ENCODE measurements at regions not wholly inside any gene's neighbourhood (a gene's known extent, or its start where the extent isn't known, plus 50 kb on each side); places are given as distances from the start of the nearest gene placed in this dataset.

DNA sequence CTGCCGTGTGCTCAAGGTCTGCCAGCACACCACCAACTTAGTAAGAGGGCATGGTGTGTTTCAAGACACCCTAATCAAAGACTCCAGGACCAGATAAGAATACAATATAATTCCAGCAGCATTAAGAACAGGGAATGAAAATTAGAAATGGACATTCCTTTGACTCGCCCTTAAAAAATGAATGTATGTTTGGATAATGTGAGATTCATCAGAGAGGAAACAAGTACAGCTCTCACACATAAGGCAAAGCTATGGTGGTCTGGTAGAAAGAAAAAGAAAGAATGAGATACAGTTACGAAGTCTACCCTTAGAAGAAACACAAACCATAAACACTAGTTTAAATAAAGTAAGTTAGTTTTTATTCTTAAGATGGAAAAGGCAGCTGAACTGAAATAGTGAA lies 174.8 kb upstream of the ANK3 start:
- intact Hi-C loops (cut with DNase I; ENCODE audit: low total_unique reads): no loop called here
- TF ChIP-seq POLR2A (IDR thresholded peaks at IDR 0.05) (no peak), CTCF (IDR thresholded peaks at IDR 0.05) (no peak)
- no peak for DNase-seq

DNA sequence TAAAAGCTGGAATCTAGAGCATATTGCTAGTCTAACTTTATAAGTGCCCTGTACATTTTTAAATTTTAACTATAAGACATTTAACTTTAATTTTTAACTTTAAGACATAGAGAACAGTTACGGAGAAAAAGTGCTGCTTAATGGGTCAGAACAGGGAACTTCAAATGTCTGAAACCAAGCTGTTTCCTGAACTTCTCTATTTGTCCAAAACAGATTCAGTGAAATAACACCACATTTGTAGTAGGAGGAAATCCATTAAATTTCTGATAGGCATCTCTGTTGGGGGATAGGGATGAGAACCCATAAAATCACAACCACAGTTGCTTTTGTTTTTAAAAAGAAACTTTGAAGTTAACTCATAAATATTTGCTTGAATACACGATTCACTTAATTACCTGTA lies 170.8 kb upstream of the ANK3 start:
- TF ChIP-seq POLR2A (IDR thresholded peaks at IDR 0.05) (no peak), CTCF (IDR thresholded peaks at IDR 0.05) (no peak)
- H3K4me3 ChIP-seq: no peak overlapping the region
- intact Hi-C loops (cut with DNase I; ENCODE audit: low total_unique reads): no loop called here

More for the DNA sequence above, 174.8 kb upstream of the ANK3 start:
- no peaks in the 10 kb centered on the region for H3K36me3 ChIP-seq
- no peak overlapping the region for H3K27ac ChIP-seq
- H3K27me3 ChIP-seq: no peaks in the 10 kb centered on the region
- H3K4me3 ChIP-seq: no peak overlapping the region
- no peaks in the 10 kb centered on the region for H3K9me3 ChIP-seq
- no peaks in the 10 kb centered on the region for H3K4me1 ChIP-seq

GRCh38 chr10:60555700-60556099 lies 166.0 kb upstream of the ANK3 start:
- H3K36me3 ChIP-seq: no peaks in the 10 kb centered on the region
- H3K4me3 ChIP-seq: no peak overlapping the region
- H3K27ac ChIP-seq: no peak overlapping the region
- H3K9me3 ChIP-seq: no peaks in the 10 kb centered on the region
- no peak for TF ChIP-seq CTCF (IDR thresholded peaks at IDR 0.05)
- no peak for TF ChIP-seq POLR2A (IDR thresholded peaks at IDR 0.05)
- intact Hi-C loops (cut with DNase I; ENCODE audit: low total_unique reads): no loop called here
- H3K4me1 ChIP-seq: no peaks in the 10 kb centered on the region
- H3K27me3 ChIP-seq: no peaks in the 10 kb centered on the region
- no peak for DNase-seq

More for the DNA sequence above, 170.8 kb upstream of the ANK3 start:
- no peak for DNase-seq
- Histone ChIP-seq H3K4me1 (no peaks in the 10 kb centered on the region), H3K27me3 (no peaks in the 10 kb centered on the region), H3K36me3 (no peaks in the 10 kb centered on the region), H3K9me3 (no peaks in the 10 kb centered on the region), H3K27ac (no peak overlapping the region)

DNA sequence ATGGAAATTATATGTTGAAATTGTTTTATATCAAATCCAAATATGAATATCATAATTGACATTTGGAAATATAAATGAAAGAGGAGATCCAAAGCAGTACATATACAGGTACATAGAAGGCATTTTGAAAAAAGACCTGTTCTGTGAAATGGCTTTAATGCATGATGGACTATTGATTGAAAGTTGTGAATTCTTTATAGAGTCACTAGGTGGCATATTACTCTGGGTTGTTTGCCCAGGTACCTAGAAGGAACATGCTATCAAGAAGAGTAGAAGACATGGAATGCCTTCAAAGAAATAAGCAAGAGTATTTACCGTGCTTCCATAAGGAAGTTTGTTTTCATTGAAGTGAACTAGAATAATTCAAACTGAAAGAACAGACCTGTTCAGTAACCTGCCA lies 160.0 kb upstream of the ANK3 start:
- Histone ChIP-seq H3K27ac (no peak overlapping the region), H3K27me3 (no peaks in the 10 kb centered on the region), H3K4me1 (no peaks in the 10 kb centered on the region), H3K4me3 (no peak overlapping the region), H3K36me3 (no peaks in the 10 kb centered on the region), H3K9me3 (no peaks in the 10 kb centered on the region)
- DNase-seq: no peak
- intact Hi-C loops (cut with DNase I; ENCODE audit: low total_unique reads): no loop called here
- TF ChIP-seq POLR2A (IDR thresholded peaks at IDR 0.05): no peak
- no peak for TF ChIP-seq CTCF (IDR thresholded peaks at IDR 0.05)

DNA sequence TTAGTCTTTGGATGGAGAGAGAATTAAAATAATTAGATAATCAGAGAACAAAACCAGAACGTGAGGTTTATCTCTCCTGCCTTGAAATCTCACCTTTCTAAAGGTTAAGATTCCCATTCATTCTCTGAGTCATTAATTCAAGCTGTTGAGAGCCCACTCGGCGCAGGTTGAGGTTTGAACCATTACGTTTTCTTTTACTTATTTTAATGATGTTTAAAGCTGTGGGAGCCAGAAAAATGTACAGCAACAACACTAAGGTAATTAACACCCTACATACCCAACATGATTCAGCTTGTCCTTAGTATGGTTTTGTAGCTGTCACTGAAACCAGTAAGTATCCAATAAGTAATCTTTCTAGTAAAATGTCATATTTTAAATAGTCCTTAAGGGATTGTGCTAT lies 153.0 kb upstream of the ANK3 start:
- Histone ChIP-seq H3K9me3 (no peaks in the 10 kb centered on the region), H3K27me3 (no peaks in the 10 kb centered on the region), H3K27ac (no peak overlapping the region), H3K4me1 (no peaks in the 10 kb centered on the region), H3K36me3 (no peaks in the 10 kb centered on the region), H3K4me3 (no peak overlapping the region)
- TF ChIP-seq POLR2A (IDR thresholded peaks at IDR 0.05): no peak
- no peak for TF ChIP-seq CTCF (IDR thresholded peaks at IDR 0.05)
- intact Hi-C loops (cut with DNase I; ENCODE audit: low total_unique reads): no loop called here
- DNase-seq: no peak
